H9 (cell line): ENCODE measurements at regions not wholly inside any gene's neighbourhood (a gene's known extent, or its start where the extent isn't known, plus 50 kb on each side); places are given as distances from the start of the nearest gene placed in this dataset.

Experiments used
- DNase-seq: peaks from one replicate; pipeline ENCODE4 v3.0.0-alpha.2; 2017
- H2AFZ ChIP-seq: one replicate; pipeline ENCODE4 v1.6.1; 2013; ENCODE audit warnings: mild to moderate bottlenecking, low read length, control low read depth, moderate library complexity
- H2AK5ac ChIP-seq: 2 replicates; pipeline ENCODE4 v1.6.1; 2013; ENCODE audit warnings: low read length, control low read depth, mixed read lengths; ENCODE audit not compliant: insufficient read length
- H2BK120ac ChIP-seq: one replicate; pipeline ENCODE4 v1.6.1; 2013; ENCODE audit warnings: low read depth, mild to moderate bottlenecking, low read length, control low read depth, inconsistent platforms; ENCODE audit not compliant: poor library complexity, severe bottlenecking
- H2BK12ac ChIP-seq: 2 replicates; pipeline ENCODE4 v1.6.1; 2013; ENCODE audit warnings: low read length, control low read depth, mixed read lengths, low read depth; ENCODE audit not compliant: insufficient read length
- H2BK15ac ChIP-seq: 2 replicates; pipeline ENCODE4 v1.6.1; 2013; ENCODE audit warnings: low read depth, low read length, control low read depth
- H2BK20ac ChIP-seq: one replicate; pipeline ENCODE4 v1.6.1; 2013; ENCODE audit warnings: low read depth, mild to moderate bottlenecking, low read length, control low read depth, inconsistent platforms; ENCODE audit not compliant: poor library complexity, severe bottlenecking
- H2BK5ac ChIP-seq: 2 replicates; pipeline ENCODE4 v1.6.1; 2013; ENCODE audit warnings: low read length, control low read depth, mixed read lengths; ENCODE audit not compliant: insufficient read length
- H3K14ac ChIP-seq: 2 replicates; pipeline ENCODE4 v1.6.1; 2013; ENCODE audit warnings: low read length, control low read depth; ENCODE audit not compliant: insufficient read depth
- H3K18ac ChIP-seq: 2 replicates; pipeline ENCODE4 v1.6.1; 2013; ENCODE audit warnings: low read depth, mild to moderate bottlenecking, mixed read lengths, low read length, control low read depth; ENCODE audit not compliant: insufficient read length
- H3K23ac ChIP-seq: 2 replicates; pipeline ENCODE4 v1.6.1; 2013; ENCODE audit warnings: low read length, control low read depth, mixed read lengths, low read depth; ENCODE audit not compliant: insufficient read length
- H3K23me2 ChIP-seq: 2 replicates; pipeline ENCODE4 v1.6.1; 2013; ENCODE audit warnings: low read depth, mild to moderate bottlenecking, mixed read lengths, low read length, control low read depth; ENCODE audit not compliant: insufficient read length, poor library complexity, severe bottlenecking
- H3K27ac ChIP-seq: 2 replicates; pipeline ENCODE4 v1.5.1; 2013; ENCODE audit warnings: low read length, control low read depth, mixed read lengths, low read depth; ENCODE audit not compliant: insufficient read length
- H3K27me3 ChIP-seq: 2 replicates; pipeline ENCODE4 v1.6.1; 2013; ENCODE audit warnings: low read length, control low read depth, inconsistent platforms; ENCODE audit not compliant: insufficient read depth
- H3K4ac ChIP-seq: 2 replicates; pipeline ENCODE4 v1.6.1; 2013; ENCODE audit warnings: low read depth, mild to moderate bottlenecking, control low read depth, inconsistent platforms, low read length, moderate library complexity
- H3K4me1 ChIP-seq: 2 replicates; pipeline ENCODE4 v1.6.1; 2013; ENCODE audit warnings: low read length, control low read depth, inconsistent platforms; ENCODE audit not compliant: insufficient read depth
- H3K4me2 ChIP-seq: 2 replicates; pipeline ENCODE4 v1.6.1; 2013; ENCODE audit warnings: low read length, control low read depth, mixed read lengths; ENCODE audit not compliant: insufficient read length, insufficient read depth
- H3K56ac ChIP-seq: 2 replicates; pipeline ENCODE4 v1.6.1; 2013; ENCODE audit warnings: low read depth, mild to moderate bottlenecking, mixed read lengths, low read length, control low read depth; ENCODE audit not compliant: insufficient read length
- H3K79me1 ChIP-seq: 2 replicates; pipeline ENCODE4 v1.6.1; 2013; ENCODE audit warnings: low read depth, mild to moderate bottlenecking, moderate library complexity, low read length, control low read depth, inconsistent platforms; ENCODE audit not compliant: insufficient read depth, poor library complexity, severe bottlenecking
- H3K79me2 ChIP-seq: 2 replicates; pipeline ENCODE4 v1.6.1; 2013; ENCODE audit warnings: low read length, control low read depth, inconsistent platforms; ENCODE audit not compliant: insufficient read depth
- H3K9ac ChIP-seq: 2 replicates; pipeline ENCODE4 v1.6.1; 2013; ENCODE audit warnings: low read length, control low read depth, mixed read lengths; ENCODE audit not compliant: insufficient read length; ENCODE audit errors: extremely low read depth
- H3K9me3 ChIP-seq: one replicate; pipeline ENCODE4 v1.6.1; 2013; ENCODE audit warnings: low read depth, low read length, inconsistent platforms; ENCODE audit not compliant: control insufficient read depth
- H3T11ph ChIP-seq: one replicate; pipeline ENCODE4 v1.6.1; 2013; ENCODE audit warnings: mild to moderate bottlenecking, low read length, control low read depth, inconsistent platforms
- H4K20me1 ChIP-seq: one replicate; pipeline ENCODE4 v1.6.1; 2013; ENCODE audit not compliant: control insufficient read depth, insufficient read length, insufficient read depth
- H4K5ac ChIP-seq: 2 replicates; pipeline ENCODE4 v1.6.1; 2013; ENCODE audit warnings: low read depth, mild to moderate bottlenecking, mixed read lengths, low read length, control low read depth; ENCODE audit not compliant: insufficient read length
- H4K8ac ChIP-seq: replicated peaks from 2 replicates; pipeline ENCODE4 v1.6.1; 2013; ENCODE audit warnings: low read length, control low read depth, mixed read lengths, low read depth; ENCODE audit not compliant: insufficient read length
- H4K91ac ChIP-seq: 2 replicates; pipeline ENCODE4 v1.6.1; 2013; ENCODE audit warnings: low read depth, mild to moderate bottlenecking, moderate library complexity, mixed read lengths, low read length, control low read depth; ENCODE audit not compliant: insufficient read length
- H3K27ac Mint-ChIP-seq, 3 experiments: 2 replicates in 2 of 3; 3 replicates in 1 of 3; pipeline ENCODE4 v1.8.0; 2020 to 2021; ENCODE audit warnings: mixed read lengths in 3 of 3, mild to moderate bottlenecking in 1 of 3, moderate library complexity in 1 of 3
- H3K27me3 Mint-ChIP-seq: 2 replicates; pipeline ENCODE4 v1.8.0; 2021; ENCODE audit warnings: low read depth, mild to moderate bottlenecking, moderate library complexity, mixed read lengths
- H3K36me3 Mint-ChIP-seq, 3 experiments: 2 replicates in 2 of 3; 3 replicates in 1 of 3; pipeline ENCODE4 v1.8.0; 2020 to 2021; ENCODE audit warnings: low read depth in 3 of 3, mixed read lengths in 3 of 3; ENCODE audit not compliant: insufficient read depth in 1 of 3
- H3K4me1 Mint-ChIP-seq, 2 experiments: 2 replicates each; pipeline ENCODE4 v1.8.0; 2020; ENCODE audit warnings: mixed read lengths in 2 of 2
- H3K4me3 Mint-ChIP-seq, 2 experiments: 2 replicates in 1 of 2; 3 replicates in 1 of 2; pipeline ENCODE4 v1.8.0; 2020 to 2021; ENCODE audit warnings: mild to moderate bottlenecking in 2 of 2, mixed read lengths in 2 of 2, moderate library complexity in 1 of 2
- H3K9me3 Mint-ChIP-seq, 2 experiments: 2 replicates in 1 of 2; 3 replicates in 1 of 2; pipeline ENCODE4 v1.8.0; 2020; ENCODE audit warnings: mild to moderate bottlenecking in 2 of 2, mixed read lengths in 2 of 2, moderate library complexity in 1 of 2
- CTCF ChIP-seq: fragments of 200-600 bp; sonication (generic); conservative IDR thresholded peaks from 3 replicates; pipeline ENCODE4 v1.8.0; 2021; ENCODE audit warnings: antibody characterized with exemption, mild to moderate bottlenecking

DNA sequence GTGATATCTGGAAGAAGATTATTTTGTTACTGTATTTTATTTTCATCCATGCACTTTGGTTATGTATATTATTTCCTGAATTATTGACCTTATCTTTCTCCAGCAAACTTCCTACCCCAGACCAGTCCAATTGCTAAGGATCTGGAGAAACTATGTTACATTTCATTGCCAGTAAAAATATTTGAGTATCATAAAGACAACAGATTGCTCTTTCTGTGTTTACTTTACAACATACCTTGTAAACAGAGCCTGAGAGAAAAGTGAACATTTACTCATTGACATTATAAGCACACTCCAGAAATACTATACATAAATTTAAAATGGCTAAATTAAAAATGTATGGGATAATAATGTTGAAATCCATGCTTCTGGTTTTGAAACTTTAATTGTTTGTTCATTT, 186.2 kb upstream of the FAM3C start:
- no peaks in the 10 kb centered on the region for H4K20me1 ChIP-seq
- H3K79me1 ChIP-seq: no peaks in the 10 kb centered on the region
- no peak overlapping the region for H3K4me2 ChIP-seq
- no peak overlapping the region for H2AK5ac ChIP-seq
- no peaks in the 10 kb centered on the region for H3K9me3 ChIP-seq
- H3K27ac ChIP-seq: no peak overlapping the region
- H3K36me3 Mint-ChIP-seq: no peaks in the 10 kb centered on the region
- H4K5ac ChIP-seq: no peak overlapping the region
- no peaks in the 10 kb centered on the region for H3K79me2 ChIP-seq
- DNase-seq: no peak
- H2BK12ac ChIP-seq: no peak overlapping the region
- H3K9me3 Mint-ChIP-seq: no peaks in the 10 kb centered on the region; a peak in 1 of 5 replicates
- H4K8ac ChIP-seq: no peak overlapping the region
- no peak overlapping the region for H4K91ac ChIP-seq
- H2BK120ac ChIP-seq: no peak overlapping the region
- H3K4me1 ChIP-seq: no peaks in the 10 kb centered on the region
- H3K23ac ChIP-seq: no peak overlapping the region
- H3K56ac ChIP-seq: no peak overlapping the region
- H2BK5ac ChIP-seq: no peak overlapping the region
- H3K9ac ChIP-seq: no peak overlapping the region
- no peak overlapping the region for H3K4me3 Mint-ChIP-seq
- no peak overlapping the region for H2AFZ ChIP-seq
- H3K23me2 ChIP-seq: no peaks in the 10 kb centered on the region
- no peak overlapping the region for H3T11ph ChIP-seq
- no peak overlapping the region for H3K4ac ChIP-seq
- no peaks in the 10 kb centered on the region for H3K27me3 Mint-ChIP-seq
- peaks cover 2 to 4% of the 10 kb centered on the region in 2 experiments; a peak in 2 of 4 replicates for H3K4me1 Mint-ChIP-seq
- H3K27ac Mint-ChIP-seq: no peak overlapping the region
- H2BK20ac ChIP-seq: no peak overlapping the region
- TF ChIP-seq CTCF: no peak
- H3K27me3 ChIP-seq: no peaks in the 10 kb centered on the region
- no peak overlapping the region for H2BK15ac ChIP-seq
- no peak overlapping the region for H3K14ac ChIP-seq
- H3K18ac ChIP-seq: no peak overlapping the region
